Heart left ventricle (tissue), 13 donors: ENCODE measurements at regions not wholly inside any gene's neighbourhood (a gene's known extent, or its start where the extent isn't known, plus 50 kb on each side); places are given as distances from the start of the nearest gene placed in this dataset.

ENCODE experiments used
- CTCF ChIP-seq, 12 donors: fragments of 200-600 bp; sonication (generic) in 4 of 12; IDR thresholded peaks; one replicate each; pipeline versions ENCODE4 v1.5.0 to v1.8.0; 2018 to 2022; ENCODE audit warnings: antibody characterized with exemption in 12 of 12, mild to moderate bottlenecking in 5 of 12
- POLR2A ChIP-seq, 2 donors: fragments of 450-650 bp; IDR thresholded peaks; one replicate each; pipeline ENCODE4 v1.6.1; 2017; ENCODE audit warnings: antibody characterized with exemption in 2 of 2, mild to moderate bottlenecking in 2 of 2, moderate library complexity in 2 of 2
- donor health status: ischemic (EF 13 %, LVEDD 7.1; RV severe dilation, severe dysfunction).
- donor health status: DM: no; HTN: yes; CAD: no.
- donor health status: DM: no; HTN: no; CAD: no.
- donor health status: ischemic (EF 25% LVEDD 6.9; RV normal size, moderate dysfunction).
- donor health status: ischemic (EF 25% LVEDD 5.7; RV mildly dilated, moderate dysfunction).
- donor health status: ischemic (EF 35%, LVEDD 5.7; RV mildly dilated, moderate dysfunction).
- donor health status: nonischemic (EF 11% LVEDD 7.7; RV severe dilation, severe dysfunction).
- donor health status: DM: yes; HTN: yes; CAD: no.
- donor health status: PGD.
- donor health status: ischemic (EF 29% LVEDD 5.4; RV normal size, mild dysfunction).
- donor health status: nonischemic (EF 23%, LVEDD 6.1; RV moderate dilation, normal function).

DNA sequence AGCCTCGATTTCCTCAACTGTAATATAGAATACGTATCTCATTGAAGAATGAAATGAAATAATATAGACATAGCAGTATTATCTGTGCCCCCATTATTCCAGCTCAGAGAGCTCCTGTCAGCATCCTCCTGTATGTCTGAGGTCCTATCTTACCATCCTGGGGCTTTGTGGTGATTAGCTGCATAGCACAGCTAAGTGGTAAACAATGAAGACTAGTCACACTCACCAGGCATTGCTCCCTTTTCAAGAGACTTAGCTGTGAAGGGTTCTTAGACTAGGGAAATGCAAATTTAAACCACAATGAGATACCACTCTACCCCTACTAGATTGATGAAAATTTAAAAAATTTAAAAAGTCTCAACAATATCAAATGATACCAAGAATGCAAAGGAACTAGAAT lies 172.9 kb downstream of the SLC39A8 start:
- TF ChIP-seq CTCF (IDR thresholded peaks at IDR 0.05): no peak
- TF ChIP-seq POLR2A (IDR thresholded peaks at IDR 0.05): no peak
